LNCaP clone FGC (cell line): ENCODE measurements at regions not wholly inside any gene's neighbourhood (a gene's known extent, or its start where the extent isn't known, plus 50 kb on each side); places are given as distances from the start of the nearest gene placed in this dataset.
"Not testable (repeated sequence)": the region's sequence is repeated elsewhere in the genome, so short reads cannot be mapped to it uniquely, and the experiment has no call there.

Experiments used
- DNase-seq: peaks from one replicate; pipeline ENCODE4 v3.0.0-alpha.2; 2011; ENCODE audit warnings: low read depth
- H3K4me3 ChIP-seq: 2 replicates; pipeline ENCODE4 v1.5.1; 2011; ENCODE audit warnings: mild to moderate bottlenecking, low read depth, low read length, control low read depth
- CTCF ChIP-seq: IDR thresholded peaks from 2 replicates; pipeline ENCODE4 v1.5.1; 2012; ENCODE audit warnings: mild to moderate bottlenecking; ENCODE audit not compliant: control insufficient read depth, insufficient read depth; ENCODE audit errors: extremely low read depth

GRCh38 chr12:9364224-9365176 is 156.3 kb upstream of the PZP start:
- TF ChIP-seq CTCF = no peak
- DNase-seq = no peak
- no peak overlapping the region for H3K4me3 ChIP-seq

GRCh38 chr12:9363145-9363544 is 154.9 kb upstream of the PZP start:
- DNase-seq = no peak
- H3K4me3 ChIP-seq = no peak overlapping the region
- no peak for TF ChIP-seq CTCF

- no peak for TF ChIP-seq CTCF
These were observed 153.7 kb upstream of the PZP start for GRCh38 chr12:9361879-9362326.

DNA sequence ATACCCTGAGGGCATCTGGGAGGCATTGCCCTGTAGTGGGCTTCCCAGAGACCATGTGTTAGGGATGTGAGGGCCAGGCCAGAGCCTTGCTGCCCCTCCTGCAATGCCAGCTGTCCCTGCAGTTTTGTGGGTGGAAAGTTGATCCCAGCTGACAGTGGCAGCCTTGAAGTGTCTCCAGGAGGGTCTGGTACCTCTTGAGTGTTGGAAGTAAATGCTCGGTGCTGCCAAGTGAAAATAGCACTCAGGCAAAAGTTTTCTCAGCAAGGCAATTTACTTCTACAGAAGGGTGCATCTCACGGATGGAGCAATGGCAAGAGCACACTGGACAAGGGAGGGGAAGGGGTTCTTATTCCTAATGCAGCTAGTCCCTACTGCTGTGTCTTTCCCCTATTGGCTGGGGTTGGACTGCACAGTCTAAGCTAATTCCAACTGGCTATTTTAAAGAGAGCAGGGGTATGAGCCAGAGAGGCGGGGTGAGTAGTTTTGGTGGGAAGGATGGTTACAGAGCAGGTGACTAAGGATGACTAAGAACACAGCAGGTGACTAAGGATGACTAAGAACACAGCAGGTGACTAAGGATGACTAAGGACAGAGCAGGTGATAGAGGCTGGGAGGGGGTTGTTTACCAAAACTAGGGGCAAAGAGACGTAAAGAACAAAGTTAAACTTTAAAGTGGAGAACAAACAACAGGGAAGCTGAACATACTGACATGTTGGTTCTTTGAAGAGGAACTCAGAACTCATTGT is 146.0 kb upstream of the PZP start:
- not testable (repeated sequence) for DNase-seq

More at GRCh38 chr12:9361879-9362326, 153.7 kb upstream of the PZP start:
- no peak for DNase-seq
- H3K4me3 ChIP-seq = no peak overlapping the region

GRCh38 chr12:9351136-9351535 is 142.9 kb upstream of the PZP start:
- no peak overlapping the region for H3K4me3 ChIP-seq
- TF ChIP-seq CTCF = no peak
- DNase-seq = no peak

More for the DNA sequence above, 146.0 kb upstream of the PZP start:
- not testable (repeated sequence) for H3K4me3 ChIP-seq

GRCh38 chr12:9349888-9350885 is 142.0 kb upstream of the PZP start:
- TF ChIP-seq CTCF = no peak
- H3K4me3 ChIP-seq = no peak overlapping the region
- DNase-seq = no peak
